Breast epithelium (tissue), 4 donors: ENCODE measurements at regions not wholly inside any gene's neighbourhood (a gene's known extent, or its start where the extent isn't known, plus 50 kb on each side); places are given as distances from the start of the nearest gene placed in this dataset.

Source experiments
- DNase-seq, 2 donors: peaks; one replicate each; pipeline ENCODE4 v3.0.0-alpha.2; 2019; ENCODE audit warnings: low spot score in 2 of 2
- H3K27ac ChIP-seq, 2 donors: fragments of 200-600 bp; sonication (generic) in 1 of 2; one replicate each; pipeline ENCODE4 v1.5.1; 2016 to 2019; ENCODE audit warnings: mild to moderate bottlenecking in 1 of 2
- H3K27me3 ChIP-seq, 2 donors: fragments of 200-600 bp; sonication (generic) in 1 of 2; one replicate each; pipeline versions ENCODE4 v1.5.1 to v1.6.0; 2017 to 2019; ENCODE audit warnings: control low read depth in 1 of 2, mild to moderate bottlenecking in 1 of 2
- H3K36me3 ChIP-seq: fragments of 200-600 bp; one replicate; pipeline ENCODE4 v1.5.1; 2019
- H3K4me1 ChIP-seq, 2 donors: fragments of 200-600 bp; sonication (generic); one replicate each; pipeline ENCODE4 v1.5.1; 2016 to 2019; ENCODE audit warnings: control low read depth in 1 of 2
- H3K4me3 ChIP-seq, 3 donors: fragments of 200-600 bp; sonication (generic); 1 replicate in 2 of 3; 2 replicates in 1 of 3; pipeline ENCODE4 v1.5.1; 2016 to 2019; ENCODE audit warnings: mild to moderate bottlenecking in 3 of 3, moderate library complexity in 2 of 3
- H3K9me3 ChIP-seq, 2 donors: fragments of 200-600 bp; sonication (generic) in 1 of 2; one replicate each; pipeline ENCODE4 v1.5.1; 2016 to 2019; ENCODE audit warnings: control low read depth in 1 of 2
- POLR2A ChIP-seq: fragments of 450-650 bp; IDR thresholded peaks from one replicate; pipeline ENCODE4 v1.6.1; 2016; ENCODE audit warnings: antibody characterized with exemption, mild to moderate bottlenecking, moderate library complexity
- POLR2AphosphoS5 ChIP-seq, 3 donors: sonication (generic); formaldehyde crosslinking; IDR thresholded peaks; one replicate each; pipeline ENCODE4 v1.6.1; 2017; ENCODE audit warnings: antibody characterized with exemption in 3 of 3
- intact Hi-C: fragments of 100-400 bp; cut with DNase I; formaldehyde crosslinking; loops from one replicate; pipeline ENCODE4 v1.15.1; 2023; ENCODE audit warnings: low total_unique reads
- TF ChIP-seq, protein P1 (sequence below), 3 donors: fragments of 450-650 bp; IDR thresholded peaks; one replicate each; pipeline ENCODE4 v1.5.1; 2016 to 2017; ENCODE audit warnings: antibody characterized with exemption in 3 of 3, mild to moderate bottlenecking in 3 of 3, moderate library complexity in 3 of 3

DNA sequence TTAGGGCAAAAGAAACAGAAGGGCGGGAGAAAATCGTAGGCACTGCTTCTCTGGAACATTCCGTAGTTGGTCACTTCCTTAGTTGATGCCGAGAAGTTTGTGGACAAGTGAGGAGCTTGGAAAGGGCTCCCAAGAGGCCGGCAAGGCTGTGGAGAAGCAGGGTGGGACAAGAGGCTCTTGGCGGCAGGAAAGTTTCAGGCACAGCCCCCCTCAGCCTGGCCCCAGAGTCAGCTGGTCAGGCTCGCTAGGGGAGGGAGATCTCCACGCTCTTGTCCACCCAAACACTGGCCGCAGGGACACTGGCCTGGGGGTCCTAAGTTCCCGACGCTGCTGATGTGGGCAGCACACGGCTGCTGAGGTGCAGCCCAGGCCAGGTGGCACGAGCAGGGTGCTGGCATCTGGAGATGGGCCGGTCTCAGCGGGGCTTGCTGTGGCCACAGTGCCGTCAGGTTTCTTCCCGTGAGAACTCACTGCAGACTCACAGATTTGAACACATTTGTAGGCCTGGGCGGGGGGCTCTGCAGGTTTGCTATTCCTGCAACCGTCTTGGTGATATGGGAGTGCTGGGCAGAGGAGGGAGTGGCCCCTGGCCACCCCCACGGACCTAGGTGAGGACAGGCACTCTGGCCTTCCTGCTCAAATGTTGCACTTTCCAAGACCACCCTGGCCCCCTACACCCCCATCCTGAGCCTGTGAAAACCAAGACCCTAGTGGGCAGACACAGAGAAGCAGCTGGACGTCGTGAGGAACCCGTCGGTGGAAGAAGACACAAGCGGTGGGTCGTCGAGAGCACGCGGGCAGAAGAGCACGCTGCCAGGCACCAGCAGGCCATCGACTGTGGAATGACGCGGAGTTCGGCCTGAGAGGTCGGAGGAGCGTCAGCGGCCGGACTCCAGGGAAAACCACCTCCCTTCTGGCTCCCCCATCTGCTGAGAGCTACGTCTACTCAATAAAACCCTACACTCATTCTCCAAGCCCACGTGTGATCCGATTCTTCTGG lies 160.1 kb downstream of the ERMARD start:
- no peaks in the 10 kb centered on the region for H3K36me3 ChIP-seq
- intact Hi-C loops = no loop called here
- no peak for DNase-seq
- no peaks in the 10 kb centered on the region for H3K4me1 ChIP-seq
- H3K4me3 ChIP-seq = no peak overlapping the region
- no peaks in the 10 kb centered on the region for H3K27me3 ChIP-seq
- no peaks in the 10 kb centered on the region for H3K9me3 ChIP-seq
- H3K27ac ChIP-seq = no peak overlapping the region
- TF ChIP-seq, protein P1, sequence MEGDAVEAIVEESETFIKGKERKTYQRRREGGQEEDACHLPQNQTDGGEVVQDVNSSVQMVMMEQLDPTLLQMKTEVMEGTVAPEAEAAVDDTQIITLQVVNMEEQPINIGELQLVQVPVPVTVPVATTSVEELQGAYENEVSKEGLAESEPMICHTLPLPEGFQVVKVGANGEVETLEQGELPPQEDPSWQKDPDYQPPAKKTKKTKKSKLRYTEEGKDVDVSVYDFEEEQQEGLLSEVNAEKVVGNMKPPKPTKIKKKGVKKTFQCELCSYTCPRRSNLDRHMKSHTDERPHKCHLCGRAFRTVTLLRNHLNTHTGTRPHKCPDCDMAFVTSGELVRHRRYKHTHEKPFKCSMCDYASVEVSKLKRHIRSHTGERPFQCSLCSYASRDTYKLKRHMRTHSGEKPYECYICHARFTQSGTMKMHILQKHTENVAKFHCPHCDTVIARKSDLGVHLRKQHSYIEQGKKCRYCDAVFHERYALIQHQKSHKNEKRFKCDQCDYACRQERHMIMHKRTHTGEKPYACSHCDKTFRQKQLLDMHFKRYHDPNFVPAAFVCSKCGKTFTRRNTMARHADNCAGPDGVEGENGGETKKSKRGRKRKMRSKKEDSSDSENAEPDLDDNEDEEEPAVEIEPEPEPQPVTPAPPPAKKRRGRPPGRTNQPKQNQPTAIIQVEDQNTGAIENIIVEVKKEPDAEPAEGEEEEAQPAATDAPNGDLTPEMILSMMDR (IDR thresholded peaks at IDR 0.05) = no peak

DNA sequence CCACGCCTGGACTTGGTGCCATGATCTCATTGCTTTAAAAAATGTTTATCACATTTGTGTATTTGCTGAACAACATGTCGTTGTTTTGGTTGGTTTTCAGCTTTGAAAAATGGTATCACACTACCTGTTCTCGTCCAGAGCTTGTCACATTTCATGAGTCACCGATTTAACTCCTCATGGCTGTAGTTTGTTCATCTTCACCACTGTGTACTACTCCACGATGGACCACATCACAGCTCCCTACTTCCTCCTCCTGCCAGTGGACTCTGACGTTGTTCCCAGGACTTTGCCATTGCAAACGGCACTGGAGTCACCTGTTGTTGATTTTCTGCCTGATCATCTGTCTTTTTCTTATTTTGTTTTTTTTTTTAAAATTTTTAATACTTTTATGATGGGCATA lies 157.7 kb downstream of the ERMARD start:
- H3K4me3 ChIP-seq = no peak overlapping the region
- intact Hi-C loops = no loop called here
- H3K27me3 ChIP-seq = no peaks in the 10 kb centered on the region
- no peaks in the 10 kb centered on the region for H3K4me1 ChIP-seq
- DNase-seq = no peak
- no peak for TF ChIP-seq POLR2A
- TF ChIP-seq POLR2AphosphoS5 (IDR thresholded peaks at IDR 0.05) = no peak
- TF ChIP-seq, protein P1 (IDR thresholded peaks at IDR 0.05) = no peak
- H3K27ac ChIP-seq = no peak overlapping the region
- no peaks in the 10 kb centered on the region for H3K36me3 ChIP-seq
- no peaks in the 10 kb centered on the region for H3K9me3 ChIP-seq

DNA sequence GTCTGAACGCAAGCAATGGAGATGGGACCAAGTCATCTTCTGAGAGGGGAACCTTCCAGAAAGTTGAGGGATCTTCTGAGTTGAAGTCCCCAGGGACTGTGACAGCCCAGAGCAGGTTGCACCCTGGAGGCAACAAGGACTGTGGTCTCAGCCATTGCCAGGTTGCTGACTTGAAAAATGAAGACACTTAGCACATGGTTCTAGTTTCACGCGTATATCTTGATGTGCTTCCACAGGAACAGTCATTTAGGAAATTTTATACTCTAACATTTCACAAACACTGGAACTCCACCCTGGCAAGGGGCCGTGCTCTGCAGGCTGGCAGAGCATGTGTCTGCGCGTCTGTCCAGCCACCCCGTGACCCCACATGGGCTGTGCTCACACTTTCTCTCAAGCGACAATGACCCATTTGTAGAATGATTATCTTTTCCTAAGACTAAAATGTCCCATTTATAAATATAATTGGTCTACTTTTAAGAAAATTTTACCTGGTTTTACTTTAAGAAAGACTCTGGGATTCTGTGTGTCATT lies 157.0 kb downstream of the ERMARD start:
- no peak for DNase-seq
- Histone ChIP-seq H3K4me3 (no peak overlapping the region), H3K4me1 (no peaks in the 10 kb centered on the region), H3K9me3 (no peaks in the 10 kb centered on the region), H3K36me3 (no peaks in the 10 kb centered on the region), H3K27ac (no peak overlapping the region), H3K27me3 (no peaks in the 10 kb centered on the region)
- TF ChIP-seq POLR2AphosphoS5 (IDR thresholded peaks at IDR 0.05) (no peak), POLR2A (no peak)
- TF ChIP-seq, protein P1 (IDR thresholded peaks at IDR 0.05) = no peak
- intact Hi-C loops = no loop called here

DNA sequence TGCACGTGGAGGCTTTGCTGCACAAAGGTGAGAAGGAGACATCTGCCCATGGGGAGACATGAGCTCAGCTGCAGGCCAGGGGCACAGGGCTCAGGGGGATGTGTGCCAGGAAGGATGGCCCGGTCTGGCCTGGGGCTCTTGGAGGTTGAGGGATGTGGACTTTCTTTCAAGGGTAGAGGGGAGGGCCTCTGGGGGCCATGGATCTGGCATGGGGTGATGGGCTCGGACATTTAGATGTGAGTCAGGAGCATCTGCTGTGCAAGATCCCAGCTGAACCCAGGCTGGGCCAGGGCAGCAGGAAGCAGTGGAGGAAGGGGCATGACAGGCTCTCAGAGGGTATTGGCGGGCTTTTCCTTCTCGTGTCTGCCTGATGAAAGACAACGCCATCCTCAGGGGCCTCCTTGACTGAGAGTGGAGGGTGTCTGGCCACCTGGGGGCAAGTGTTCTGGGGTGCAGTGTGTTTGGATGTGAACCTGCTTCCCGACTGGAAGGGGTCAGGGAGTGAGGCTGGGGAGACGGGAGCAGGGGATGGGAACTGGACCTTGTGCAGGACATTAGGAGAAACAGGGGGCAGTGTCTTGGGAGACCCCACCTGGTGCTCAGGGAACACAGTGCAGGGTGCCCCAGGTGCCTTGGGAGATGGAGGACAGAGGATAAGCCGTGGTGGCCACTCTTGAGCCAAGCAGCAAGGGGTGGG lies 156.1 kb downstream of the ERMARD start:
- DNase-seq = no peak
- no peaks in the 10 kb centered on the region for H3K4me1 ChIP-seq
- no peak overlapping the region for H3K4me3 ChIP-seq
- H3K27ac ChIP-seq = no peak overlapping the region
- TF ChIP-seq POLR2A (no peak), POLR2AphosphoS5 (IDR thresholded peaks at IDR 0.05) (no peak)
- TF ChIP-seq, protein P1 (IDR thresholded peaks at IDR 0.05) = no peak
- intact Hi-C loops = no loop called here
- no peaks in the 10 kb centered on the region for H3K36me3 ChIP-seq
- no peaks in the 10 kb centered on the region for H3K9me3 ChIP-seq
- no peaks in the 10 kb centered on the region for H3K27me3 ChIP-seq
